HUDEP-2 (cell line): ENCODE measurements at regions not wholly inside any gene's neighbourhood (a gene's known extent, or its start where the extent isn't known, plus 50 kb on each side); places are given as distances from the start of the nearest gene placed in this dataset.
A peak's percentile ranks its signal among the peaks of the same experiment; 100 is the strongest.
"Not testable (repeated sequence)": the region's sequence is repeated elsewhere in the genome, so short reads cannot be mapped to it uniquely, and the experiment has no call there.

ENCODE experiments used
- DNase-seq, 76 experiments: peaks; one replicate each; lab custom pipeline; 2025; ENCODE audit not compliant: unreplicated experiment in 76 of 76; lab: John Stamatoyannopoulos, UW

- DNase-seq = no peak
These were observed 1164.7 kb downstream of the CDY2B start for GRCh38 chrY:16715278-16715677.

- no peak for DNase-seq
These were observed 1206.8 kb downstream of the CDY2B start for GRCh38 chrY:16673102-16673787.

- DNase-seq = no peak
These were observed 1211.6 kb downstream of the CDY2B start for GRCh38 chrY:16668402-16668801.

DNA sequence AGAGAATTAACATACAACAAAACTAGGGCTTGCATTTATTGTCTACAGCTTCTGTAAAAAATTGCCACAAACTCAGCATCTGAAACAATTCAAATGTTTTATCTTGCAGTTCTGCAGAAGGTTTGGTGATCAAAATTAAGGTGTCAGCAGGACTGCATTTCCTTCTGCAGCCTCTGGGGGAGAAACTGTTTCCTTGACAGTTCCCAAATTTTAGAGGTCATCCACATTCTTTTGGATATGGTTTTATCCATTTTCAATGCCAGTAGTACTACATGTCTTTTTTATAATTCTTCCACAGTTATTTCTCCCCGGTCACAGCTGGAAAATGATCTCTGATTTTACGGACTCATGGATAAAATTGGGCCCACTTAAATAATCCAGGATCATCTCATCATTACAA is 1217.3 kb downstream of the CDY2B start:
- DNase-seq = no peak

DNA sequence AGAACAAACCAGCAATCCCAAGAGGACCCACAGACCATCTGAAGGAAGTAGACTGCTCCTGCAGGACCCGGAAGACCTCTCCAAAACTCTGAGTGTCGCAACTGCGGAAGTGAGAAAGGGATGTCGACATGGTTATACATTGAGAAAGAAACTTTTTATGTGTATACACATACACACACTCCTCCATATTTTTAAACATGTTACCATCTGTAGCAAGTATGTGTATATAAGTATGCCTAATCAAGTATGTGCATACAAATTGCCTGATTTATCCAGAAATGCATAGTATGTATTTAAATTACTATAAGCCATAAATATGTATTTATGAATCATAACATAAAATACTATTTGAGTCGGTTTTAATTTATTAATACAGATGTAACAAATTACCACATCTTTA is 1220.7 kb downstream of the CDY2B start:
- DNase-seq = no peak

DNA sequence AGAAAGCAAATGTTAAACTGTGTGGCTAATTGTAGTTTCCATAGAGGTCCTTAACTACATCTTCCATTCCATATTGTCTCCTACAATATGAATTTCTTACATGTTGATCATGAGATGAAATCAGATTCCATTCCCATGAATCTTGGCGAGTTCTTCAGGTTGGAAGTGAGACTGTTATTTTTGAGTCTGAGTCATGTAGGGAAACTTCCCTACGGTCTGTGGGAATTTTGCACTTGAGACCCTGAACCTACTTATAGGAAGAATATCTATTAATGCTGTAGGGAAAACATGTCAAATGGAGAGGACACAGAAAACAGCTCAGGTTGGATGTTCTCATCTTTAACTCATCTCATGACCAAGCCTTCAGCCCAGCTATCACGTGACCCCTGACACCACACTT is 1226.0 kb downstream of the CDY2B start:
- DNase-seq = no peak

DNA sequence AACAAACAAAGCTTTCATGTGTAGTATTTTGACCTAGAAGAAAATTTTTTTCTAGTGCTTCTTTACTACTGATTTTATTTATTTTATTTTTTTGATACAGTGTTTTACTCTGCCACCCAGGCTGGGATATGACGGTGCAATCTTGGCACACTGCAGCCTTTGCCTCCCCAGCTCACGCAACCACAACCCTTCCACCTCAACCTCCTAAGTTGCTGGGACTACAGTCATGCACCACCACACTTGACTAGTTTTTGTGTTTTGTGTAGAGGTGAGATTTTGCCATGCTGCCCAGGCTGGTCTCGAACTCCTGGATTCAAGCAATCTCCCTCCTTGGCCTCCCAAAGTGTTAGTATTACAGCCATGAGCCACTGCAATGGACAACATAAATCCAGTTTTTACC is 1234.0 kb downstream of the CDY2B start:
- DNase-seq = no peak

DNA sequence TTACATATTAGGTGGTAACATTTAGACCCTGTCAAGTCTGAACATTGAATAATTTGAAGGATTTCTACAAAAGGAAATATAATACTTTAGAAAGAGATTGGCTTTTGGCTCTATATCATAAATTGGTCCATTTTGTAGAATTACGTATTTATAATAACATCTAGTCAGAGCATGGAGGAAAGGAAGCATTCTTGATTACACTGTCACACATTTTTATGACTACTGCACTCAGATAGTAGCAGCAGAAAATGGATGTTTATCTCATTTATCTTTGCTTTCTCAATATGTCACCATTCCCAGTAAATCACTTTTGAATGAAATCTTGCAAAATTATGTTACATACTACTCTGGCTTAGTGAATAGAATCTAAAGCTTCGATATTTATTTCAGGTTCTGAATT is 1234.6 kb downstream of the CDY2B start:
- no peak for DNase-seq

- DNase-seq = no peak
These were observed 1235.7 kb downstream of the CDY2B start for GRCh38 chrY:16644270-16644800.

GRCh38 chrY:16639777-16640176 is 1240.2 kb downstream of the CDY2B start:
- DNase-seq = no peak

- not testable (repeated sequence) for DNase-seq
These were observed 1241.3 kb downstream of the CDY2B start for GRCh38 chrY:16638743-16639142.

GRCh38 chrY:16636254-16636653 is 1243.8 kb downstream of the CDY2B start:
- DNase-seq = no peak

- DNase-seq = no peak
These were observed 1250.9 kb downstream of the CDY2B start for GRCh38 chrY:16629146-16629545.

DNA sequence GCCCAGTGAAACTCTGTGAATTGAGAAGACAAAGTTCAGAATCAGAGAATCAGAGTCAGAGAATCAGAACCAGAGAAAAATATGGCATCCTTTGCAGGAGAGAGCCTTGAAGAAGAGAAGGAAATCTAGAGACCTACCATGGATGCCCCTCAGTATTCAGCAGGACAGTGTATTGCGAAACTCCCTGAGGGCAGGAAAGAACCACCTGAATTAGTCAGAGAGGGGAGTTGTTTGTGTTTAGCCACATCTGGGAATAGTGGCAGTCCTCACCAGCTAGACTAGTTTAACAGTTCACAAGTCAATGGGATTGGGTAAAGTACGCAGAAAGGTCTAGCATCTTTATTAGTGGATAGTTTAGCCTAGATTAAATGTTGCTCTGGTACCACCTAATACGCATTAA is 1252.9 kb downstream of the CDY2B start:
- no peak for DNase-seq

DNA sequence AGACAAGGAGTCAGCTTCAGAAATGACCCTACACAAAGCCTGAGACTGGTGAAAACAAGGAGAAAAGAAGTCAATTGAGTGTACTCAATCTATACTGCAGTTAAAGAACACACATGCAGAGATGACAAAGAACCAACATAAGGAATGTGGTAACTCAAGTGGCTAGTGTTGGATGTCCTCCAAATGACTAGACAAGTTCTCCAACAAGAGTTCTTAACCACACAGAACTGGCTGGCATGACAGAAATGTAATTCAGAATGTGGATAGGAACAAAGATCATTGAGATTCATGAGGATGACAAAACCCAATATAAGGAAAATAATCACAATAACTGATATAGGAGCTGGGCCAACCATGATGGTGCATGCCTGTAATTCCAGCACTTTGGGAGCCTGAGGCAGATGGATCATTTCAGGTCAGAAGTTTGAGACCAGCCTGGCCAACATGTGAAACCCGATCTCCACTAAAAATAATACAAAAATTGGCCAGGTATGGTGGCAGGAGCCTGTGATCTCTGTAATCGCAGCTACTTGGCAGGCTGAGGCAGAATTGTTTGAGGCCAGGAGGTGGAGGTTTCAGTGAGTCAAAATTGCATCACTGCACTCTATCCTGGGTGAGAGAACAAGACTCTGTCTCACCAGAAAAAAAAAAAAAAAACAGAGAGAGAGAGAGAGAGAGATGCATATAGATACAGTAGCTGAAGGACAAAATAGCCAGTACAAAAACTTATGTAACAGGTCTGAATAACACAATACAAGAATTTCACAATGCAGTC is 1263.6 kb downstream of the CDY2B start:
- no peak for DNase-seq

- no peak for DNase-seq
These were observed 1271.3 kb downstream of the CDY2B start for GRCh38 chrY:16608679-16609078.

GRCh38 chrY:16602146-16602545 is 1277.9 kb downstream of the CDY2B start:
- DNase-seq = no peak

GRCh38 chrY:16601626-16602025 is 1278.4 kb downstream of the CDY2B start:
- DNase-seq = no peak

DNA sequence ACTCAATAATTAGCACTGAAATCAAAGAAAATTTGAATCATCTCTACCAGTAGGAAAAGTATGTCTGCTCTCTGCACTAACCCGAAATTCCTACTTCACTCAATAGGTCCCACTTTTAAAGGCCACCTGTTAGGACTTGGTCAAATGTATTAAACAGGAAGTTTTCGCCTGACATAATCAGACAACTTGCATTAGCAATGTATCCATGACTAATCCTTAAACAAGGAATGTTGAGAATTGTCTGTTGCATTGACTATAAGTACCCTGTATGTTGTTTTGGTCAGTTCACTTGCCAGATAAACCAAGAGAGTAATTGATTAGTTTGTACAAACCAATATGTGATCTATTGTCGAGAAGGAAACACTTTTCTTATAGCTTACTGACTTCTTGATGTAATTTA is 1308.0 kb downstream of the CDY2B start:
- no peak for DNase-seq

GRCh38 chrY:16562491-16562890 is 1317.5 kb downstream of the CDY2B start:
- peak in 3 of 76 experiments; percentile 0 to 2 (median 0) for DNase-seq

DNA sequence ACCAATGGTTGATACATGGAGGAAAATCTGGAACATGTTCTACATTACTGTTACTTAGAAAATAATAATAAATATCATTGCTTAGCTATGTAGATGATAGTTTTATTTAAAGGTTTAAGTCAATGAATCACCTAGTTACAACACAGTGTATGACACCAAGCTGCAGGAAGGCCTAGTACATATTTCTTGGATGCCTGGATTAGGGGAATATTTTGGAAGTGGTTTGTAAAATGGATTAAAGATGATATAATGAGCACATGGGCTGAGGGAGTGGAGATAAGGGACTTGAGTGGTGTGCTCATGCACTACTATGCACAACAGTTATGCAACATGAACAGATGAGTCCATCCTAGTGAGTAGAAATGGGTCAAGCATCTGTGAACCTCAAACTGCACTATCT is 1358.0 kb downstream of the CDY2B start:
- DNase-seq = no peak

DNA sequence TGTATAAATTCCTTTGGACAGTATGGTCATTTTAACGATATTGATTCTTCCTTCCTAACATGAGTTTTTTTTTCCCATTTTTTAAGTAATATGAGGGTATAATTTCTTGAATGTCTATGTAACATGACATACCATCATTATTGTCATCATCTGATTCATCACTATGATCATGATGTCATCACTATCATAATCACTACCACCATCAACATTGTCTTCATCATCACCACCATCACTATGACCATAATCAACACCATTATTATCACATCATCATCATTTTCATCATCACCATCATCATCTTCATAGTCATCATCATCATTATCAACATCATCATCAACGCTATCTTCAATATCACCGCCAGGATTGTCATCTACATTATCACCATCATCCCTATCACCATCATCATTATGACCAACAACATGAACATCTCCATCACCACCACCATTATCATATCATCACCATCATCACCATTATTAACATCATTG is 1377.2 kb downstream of the CDY2B start:
- DNase-seq = no peak
